OCI-M1 (cell line): ENCODE measurements at regions not wholly inside any gene's neighbourhood (a gene's known extent, or its start where the extent isn't known, plus 50 kb on each side); places are given as distances from the start of the nearest gene placed in this dataset.
"Not testable (repeated sequence)": the region's sequence is repeated elsewhere in the genome, so short reads cannot be mapped to it uniquely, and the experiment has no call there.

Experiments used
- DNase-seq: peaks from one replicate; lab custom pipeline; 2025; lab: John Stamatoyannopoulos, UW

DNA sequence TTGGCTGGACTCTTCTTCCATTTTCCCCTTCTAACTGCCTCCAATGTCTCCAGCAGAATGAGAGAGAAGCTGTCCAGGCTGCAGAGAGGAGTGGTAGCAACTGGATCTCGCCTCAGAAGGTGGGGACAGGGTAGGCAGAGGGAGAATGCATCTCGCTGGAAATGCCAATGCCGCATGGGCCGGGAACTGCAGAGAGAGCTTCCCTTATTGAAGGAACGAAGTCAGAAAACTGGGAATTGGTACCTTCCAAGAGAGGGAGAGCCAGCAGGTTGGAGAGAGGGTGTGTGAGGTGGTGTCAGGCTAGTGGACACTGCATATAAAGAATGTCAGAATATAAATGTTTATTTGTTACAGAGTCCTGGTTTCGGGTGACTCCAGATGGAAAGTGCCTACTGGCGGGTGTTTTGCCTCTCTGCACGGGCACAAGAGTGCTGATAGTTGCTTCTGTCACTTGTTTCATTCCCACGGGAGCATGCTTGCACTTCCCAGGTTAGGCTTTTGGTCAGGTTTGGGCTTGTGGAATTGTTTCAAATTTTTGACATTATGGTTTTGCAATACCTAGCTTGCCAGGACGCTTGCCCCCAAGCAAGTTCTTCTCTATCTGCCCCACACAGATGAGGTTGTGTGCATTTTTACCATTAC, 156.8 kb upstream of the STS start:
- DNase-seq = no peak

DNA sequence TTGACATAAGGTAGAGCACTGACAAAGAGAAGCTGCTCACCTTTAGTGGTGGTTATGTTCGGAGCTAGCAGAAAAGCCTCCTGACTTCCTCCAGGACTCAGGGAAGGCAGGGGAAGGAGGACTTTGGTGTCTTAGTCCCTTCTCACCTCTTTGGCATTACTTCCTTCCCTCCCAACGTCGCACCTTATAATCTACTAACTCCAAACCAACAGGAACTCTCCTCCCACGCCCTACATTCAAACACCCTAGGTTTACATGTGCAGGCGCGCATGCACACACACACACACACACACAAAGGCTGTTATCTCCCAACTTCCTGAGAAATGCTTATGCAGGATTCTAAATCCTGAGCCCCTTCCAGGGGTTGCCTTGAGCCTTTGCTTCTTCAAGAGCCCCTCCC, 157.7 kb upstream of the STS start:
- DNase-seq = no peak

DNA sequence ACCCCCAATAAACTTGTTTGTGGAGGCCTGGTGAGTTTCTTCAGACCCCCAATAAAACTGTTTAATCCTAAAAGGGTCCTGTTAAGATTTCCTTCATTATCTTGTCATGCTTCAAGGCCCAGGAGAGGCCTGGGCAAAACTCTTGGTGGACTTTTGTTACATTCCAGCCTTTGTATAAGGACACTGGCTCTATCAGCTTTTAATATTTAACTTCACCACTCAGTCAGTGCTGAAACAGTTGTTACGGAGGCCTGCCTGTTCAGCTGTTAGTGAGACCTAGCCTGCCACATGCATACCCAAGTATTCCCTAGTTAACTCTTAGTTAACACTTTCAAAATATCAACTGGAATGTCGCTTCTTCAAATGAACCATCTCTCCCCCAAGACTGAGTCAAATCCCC, 158.8 kb upstream of the STS start:
- DNase-seq = not testable (repeated sequence)

- no peak for DNase-seq
Observed at GRCh38 chrX:6986915-6987314, 160.6 kb upstream of the STS start.

DNA sequence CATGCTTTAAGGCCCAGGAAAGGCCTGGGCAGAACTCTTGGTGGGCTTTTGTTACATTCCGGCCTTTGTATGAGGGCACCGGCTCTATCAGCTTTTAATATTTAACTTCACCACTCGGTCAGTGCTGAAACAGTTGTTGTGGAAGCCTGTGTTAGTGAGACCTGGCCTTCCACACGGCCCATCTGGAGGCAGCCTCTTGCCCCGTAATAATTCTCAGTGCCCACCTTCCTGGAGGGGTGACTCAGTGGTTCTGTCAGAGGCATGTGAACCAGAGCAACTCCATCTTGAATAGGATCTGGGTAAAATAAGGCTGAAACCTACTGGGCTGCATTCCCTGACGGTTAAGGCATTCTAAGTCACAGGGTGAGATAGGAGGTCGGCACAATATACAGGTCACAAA, 162.0 kb upstream of the STS start:
- no peak for DNase-seq

- no peak for DNase-seq
Observed at GRCh38 chrX:6983207-6983955, 164.1 kb upstream of the STS start.

DNA sequence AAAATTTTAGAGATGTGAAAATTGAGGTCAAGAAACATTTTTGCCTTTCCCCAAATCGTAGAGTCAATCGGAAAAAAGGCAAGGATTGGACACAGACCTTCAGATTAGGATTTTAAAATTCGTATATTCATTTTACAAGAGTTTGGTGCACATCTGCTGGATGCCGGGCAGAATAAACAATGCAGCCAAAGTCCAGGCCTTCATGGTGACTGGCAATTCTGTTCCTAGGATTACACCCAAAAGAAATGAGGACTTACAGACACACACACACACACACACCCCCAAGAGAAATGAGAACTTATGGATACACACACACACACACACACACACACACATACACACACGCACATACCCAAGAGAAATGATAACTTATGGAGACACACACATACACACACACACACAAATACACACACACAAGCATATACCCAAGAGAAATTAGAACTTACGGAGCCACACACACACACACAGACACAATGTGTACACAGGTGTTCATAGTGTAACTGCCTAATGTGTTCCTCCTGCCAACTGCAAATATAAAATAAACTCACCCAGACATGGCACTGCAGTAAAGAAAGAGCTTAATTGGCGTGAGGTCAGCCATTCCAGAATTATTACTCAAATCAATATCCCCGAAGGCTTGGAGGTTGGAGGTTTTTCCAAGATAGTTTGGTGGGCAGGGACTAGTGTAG, 165.7 kb upstream of the STS start:
- no peak for DNase-seq

DNA sequence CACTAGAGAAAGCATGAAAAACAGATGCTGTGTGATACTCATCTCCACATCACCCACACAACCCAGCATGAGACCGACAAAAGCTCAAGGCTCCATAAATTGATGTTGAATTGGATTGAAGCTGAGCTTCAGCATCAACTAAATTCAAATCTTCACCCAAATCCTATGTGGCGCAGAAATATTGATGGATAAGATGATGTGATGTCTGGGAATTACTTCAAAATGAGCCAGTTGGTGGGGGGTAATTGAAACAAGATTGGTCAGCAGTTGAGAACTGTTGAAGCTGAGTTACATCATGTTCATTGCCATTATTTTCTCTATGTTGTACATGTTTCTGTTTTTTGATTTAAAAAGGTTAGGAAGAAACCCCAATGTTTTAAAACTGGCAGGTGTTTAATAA, 166.5 kb upstream of the STS start:
- no peak for DNase-seq

- DNase-seq = no peak
Observed at GRCh38 chrX:6968231-6968630, 179.3 kb upstream of the STS start.

DNA sequence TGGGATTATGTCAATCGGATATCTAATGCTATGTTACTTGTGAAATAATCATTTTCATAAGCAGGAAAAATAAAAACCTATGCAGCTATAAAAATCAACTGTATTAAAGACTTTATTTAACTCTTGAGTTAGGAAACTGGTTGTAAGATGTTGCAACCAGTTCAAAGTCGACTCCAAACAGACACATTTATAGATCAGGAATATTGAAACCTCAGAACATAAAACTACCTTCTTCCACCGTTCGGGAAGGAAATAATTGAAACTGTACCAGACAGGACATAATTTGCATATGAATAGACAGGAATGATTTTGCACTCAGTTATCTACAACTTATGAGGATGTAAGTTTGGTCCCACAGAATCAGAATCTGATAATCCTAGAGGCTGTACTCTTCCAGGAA, 181.8 kb upstream of the STS start:
- DNase-seq = no peak

GRCh38 chrX:6962006-6962355, 185.5 kb upstream of the STS start:
- DNase-seq = no peak

DNA sequence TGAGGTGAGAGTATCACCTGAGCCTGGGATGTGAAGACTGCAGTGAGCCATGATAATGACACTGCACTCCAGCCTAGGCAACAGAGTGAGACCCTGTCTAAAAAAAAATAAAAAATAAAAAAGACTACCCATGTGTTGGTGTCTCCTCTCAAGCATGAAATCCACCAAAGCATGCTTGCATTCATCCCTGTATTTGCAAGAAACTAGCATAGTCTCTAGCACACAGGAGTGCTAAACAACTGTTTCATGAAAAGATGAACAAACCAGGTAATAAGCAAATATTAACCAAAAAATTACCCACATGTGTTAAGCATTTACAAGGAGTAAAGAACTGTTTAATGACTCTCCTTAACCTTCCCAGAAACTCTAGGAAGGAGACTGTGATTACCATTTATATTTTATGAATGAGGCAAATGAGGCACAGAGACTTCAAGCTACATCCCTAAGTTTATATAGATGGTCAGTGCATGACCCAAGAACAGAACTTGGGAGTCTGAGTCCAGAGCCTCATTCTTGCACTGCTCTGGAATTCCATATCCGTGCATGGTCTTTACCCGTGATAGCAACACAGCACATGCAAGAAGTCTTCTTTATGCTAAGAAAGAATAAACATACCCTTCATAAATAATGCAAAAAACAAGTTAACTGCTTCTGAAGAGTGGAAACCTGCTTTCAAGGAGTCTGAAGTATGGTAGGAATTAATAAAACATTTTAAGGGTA, 186.1 kb upstream of the STS start:
- DNase-seq = no peak

DNA sequence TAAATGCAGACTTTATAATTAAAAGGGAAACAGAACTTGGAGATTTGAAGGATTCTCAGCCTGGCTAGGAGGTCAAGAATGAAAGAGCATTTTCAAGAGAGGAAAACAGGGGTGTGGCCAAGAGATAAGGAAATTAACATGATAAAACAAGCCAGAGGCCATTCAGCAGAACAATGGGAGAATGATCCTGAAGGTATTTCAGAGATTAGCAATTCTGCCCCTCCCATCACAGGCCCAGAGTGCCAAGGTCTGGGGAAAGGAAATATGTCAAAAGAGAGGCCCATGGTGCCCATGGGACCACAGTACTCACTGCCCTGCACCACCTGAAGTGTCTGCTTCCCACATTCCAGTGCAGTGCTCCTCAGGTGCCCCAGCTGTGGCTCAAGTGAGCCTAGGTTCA, 188.5 kb upstream of the STS start:
- no peak for DNase-seq

- DNase-seq = no peak
Observed at GRCh38 chrX:6954836-6955235, 192.7 kb upstream of the STS start.

GRCh38 chrX:6946168-6946567, 201.3 kb upstream of the STS start:
- DNase-seq = no peak

DNA sequence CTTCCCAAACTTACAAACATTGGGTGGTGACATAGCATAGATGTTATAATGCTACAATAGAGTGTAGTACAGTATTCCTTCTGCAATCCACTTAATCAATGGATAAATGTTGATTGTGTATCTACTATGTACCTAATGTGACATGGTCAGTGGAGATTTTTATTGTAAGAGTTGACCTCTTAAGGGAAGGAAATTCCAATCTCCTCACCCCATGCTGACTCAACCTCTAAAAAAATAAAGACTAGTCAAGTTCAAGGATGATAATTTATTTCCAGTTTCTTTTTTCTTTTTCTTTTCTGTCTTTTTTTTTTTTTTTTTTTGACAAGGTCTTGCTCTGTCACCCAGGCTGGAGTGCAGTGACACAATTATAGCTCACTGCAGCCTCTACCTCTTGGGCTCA, 206.5 kb upstream of the STS start:
- DNase-seq = no peak

DNA sequence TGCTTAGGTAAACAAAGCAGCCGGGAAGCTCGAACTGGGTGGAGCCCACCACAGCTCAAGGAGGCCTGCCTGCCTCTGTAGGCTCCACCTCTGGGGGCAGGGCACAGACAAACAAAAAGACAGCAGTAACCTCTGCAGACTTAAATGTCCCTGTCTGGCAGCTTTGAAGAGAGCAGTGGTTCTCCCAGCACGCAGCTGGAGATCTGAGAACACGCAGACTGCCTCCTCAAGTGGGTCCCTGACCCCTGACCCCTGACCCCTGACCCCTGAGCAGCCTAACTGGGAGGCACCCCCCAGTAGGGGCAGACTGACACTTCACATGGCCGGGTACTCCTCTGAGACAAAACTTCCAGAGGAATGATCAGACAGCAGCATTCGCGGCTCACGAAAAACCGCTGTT, 214.6 kb upstream of the STS start:
- DNase-seq = not testable (repeated sequence)

- peak; percentile 2 for DNase-seq
Observed at GRCh38 chrX:6930307-6930849, 217.1 kb upstream of the STS start.

DNA sequence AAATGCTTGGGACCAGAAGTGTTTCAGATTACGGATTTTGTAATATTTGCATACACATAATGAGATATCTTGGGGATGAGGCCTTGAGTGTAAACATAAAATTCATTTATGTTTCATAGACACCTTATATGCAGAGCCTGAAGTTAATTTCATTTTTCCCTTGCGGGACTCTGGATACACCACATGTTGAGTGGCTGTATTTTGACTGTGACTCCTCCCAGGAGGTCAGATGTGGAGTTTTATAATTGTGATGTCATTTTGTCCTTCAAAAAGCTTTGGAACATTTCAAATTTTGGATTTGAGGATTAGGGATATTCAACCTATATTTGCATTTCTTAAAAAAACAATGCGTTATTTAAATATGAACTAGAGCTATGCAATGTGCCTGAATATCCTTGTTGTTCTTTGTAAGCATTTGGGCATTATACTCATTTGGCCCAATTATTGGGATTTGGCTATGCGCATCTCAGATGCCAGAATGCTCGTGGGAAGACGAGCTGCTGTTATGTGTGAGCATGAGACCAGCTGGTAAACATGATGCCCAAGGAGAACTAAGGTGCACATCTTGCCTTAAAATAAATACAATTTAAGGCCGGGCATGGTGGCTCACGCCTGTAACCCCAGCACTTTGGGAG, 223.0 kb upstream of the STS start:
- DNase-seq = no peak

- no peak for DNase-seq
Observed at GRCh38 chrX:6917666-6918065, 229.8 kb upstream of the STS start.

DNA sequence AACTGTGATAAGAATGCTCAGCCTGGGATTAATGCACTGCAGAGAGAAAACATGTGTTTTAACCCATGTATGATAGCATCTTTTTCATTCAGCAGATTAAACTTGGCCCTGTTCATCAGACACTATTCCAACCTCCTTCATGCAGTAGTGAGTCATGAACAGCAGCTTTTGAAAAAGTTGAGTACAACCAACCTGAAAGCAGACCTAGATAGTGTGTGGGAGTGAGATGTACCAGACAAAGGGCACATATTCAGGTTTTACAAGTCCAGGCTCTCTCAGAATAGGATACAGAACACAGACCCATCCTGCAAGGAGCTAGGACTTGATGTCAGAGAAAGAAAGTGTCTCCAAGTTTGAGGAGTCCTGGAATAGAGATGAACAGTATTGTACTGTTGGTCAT, 237.3 kb upstream of the STS start:
- no peak for DNase-seq

GRCh38 chrX:6909396-6909795, 238.1 kb upstream of the STS start:
- no peak for DNase-seq
